ENCODE measurements at regions not wholly inside any gene's neighbourhood (a gene's known extent, or its start where the extent isn't known, plus 50 kb on each side); places are given as distances from the start of the nearest gene placed in this dataset.
"Not testable (repeated sequence)": the region's sequence is repeated elsewhere in the genome, so short reads cannot be mapped to it uniquely, and the experiment has no call there.

DNA sequence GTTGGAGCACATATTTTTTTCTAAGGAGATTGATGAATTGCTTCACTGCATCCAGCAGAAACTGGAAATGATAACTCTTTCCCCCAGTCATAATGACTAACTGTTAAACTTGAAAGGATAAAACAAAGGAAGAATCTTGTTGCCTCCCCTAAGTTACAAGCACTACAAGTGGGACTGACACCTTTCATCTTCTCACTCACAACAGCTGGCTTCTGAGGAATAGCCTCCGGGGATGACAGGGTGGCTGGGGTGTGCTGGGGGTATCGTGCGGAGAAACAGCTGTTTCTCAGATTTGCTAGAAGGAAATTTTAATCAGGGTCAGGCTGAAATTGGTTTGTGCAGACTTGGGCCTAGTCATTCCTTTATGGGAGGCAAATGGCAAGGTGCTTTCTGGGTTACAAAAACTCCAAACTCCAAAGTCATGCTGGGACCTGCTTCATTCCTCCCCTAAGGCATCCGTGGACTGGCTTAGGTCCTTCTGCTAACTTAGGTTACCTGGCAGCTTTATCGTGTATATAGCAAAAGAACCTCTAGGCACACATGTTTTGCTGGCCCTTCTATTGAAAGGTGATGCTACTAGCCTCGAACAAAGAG, 557.2 kb downstream of the TOX3 start:
- Histone ChIP-seq H3K9me3 (ENCODE audit: control insufficient read depth, low read length) (no peaks in the 10 kb centered on the region), H3K27me3 (ENCODE audit: control insufficient read depth, insufficient read depth, low read length, poor library complexity, severe bottlenecking) (no peaks in the 10 kb centered on the region), H3K36me3 (ENCODE audit: control insufficient read depth, insufficient read depth, low read length) (no peaks in the 10 kb centered on the region), H3K27ac (ENCODE audit: insufficient read depth, low read depth, low read length, poor library complexity, severe bottlenecking) (no peak overlapping the region), H3K4me3 (ENCODE audit: insufficient read depth, low read depth, low read length) (no peak overlapping the region), H3K4me1 (ENCODE audit: control insufficient read depth, insufficient read depth, low read length) (no peaks in the 10 kb centered on the region)
- WGBS, 2 experiments: 83 to 87% methylated on average over 6 of the region's 6 CpGs

DNA sequence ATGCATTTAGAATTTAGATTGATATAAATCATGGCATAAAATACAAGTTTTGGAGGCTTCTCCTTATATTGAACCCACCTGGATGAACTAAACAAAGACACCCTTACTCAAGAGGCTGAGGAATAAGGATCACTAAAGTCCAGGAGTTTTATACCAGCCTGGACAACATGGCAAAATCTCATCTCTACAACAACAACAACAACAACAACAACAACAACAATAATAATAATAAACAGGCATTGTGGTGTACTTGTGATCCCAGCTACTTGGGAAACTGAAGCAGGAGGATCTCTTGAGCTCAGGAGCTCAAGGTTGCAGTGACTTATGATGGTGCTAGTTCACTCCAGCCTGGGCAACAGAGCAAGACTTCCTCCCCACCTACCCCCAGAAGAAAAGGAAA, 558.0 kb downstream of the TOX3 start:
- H3K27ac ChIP-seq (ENCODE audit: insufficient read depth, low read depth, low read length, poor library complexity, severe bottlenecking): no peak overlapping the region
- H3K9me3 ChIP-seq (ENCODE audit: control insufficient read depth, low read length): no peaks in the 10 kb centered on the region
- H3K36me3 ChIP-seq (ENCODE audit: control insufficient read depth, insufficient read depth, low read length): no peaks in the 10 kb centered on the region
- H3K4me3 ChIP-seq (ENCODE audit: insufficient read depth, low read depth, low read length): no peak overlapping the region
- no peaks in the 10 kb centered on the region for H3K27me3 ChIP-seq (ENCODE audit: control insufficient read depth, insufficient read depth, low read length, poor library complexity, severe bottlenecking)
- H3K4me1 ChIP-seq (ENCODE audit: control insufficient read depth, insufficient read depth, low read length): no peaks in the 10 kb centered on the region

DNA sequence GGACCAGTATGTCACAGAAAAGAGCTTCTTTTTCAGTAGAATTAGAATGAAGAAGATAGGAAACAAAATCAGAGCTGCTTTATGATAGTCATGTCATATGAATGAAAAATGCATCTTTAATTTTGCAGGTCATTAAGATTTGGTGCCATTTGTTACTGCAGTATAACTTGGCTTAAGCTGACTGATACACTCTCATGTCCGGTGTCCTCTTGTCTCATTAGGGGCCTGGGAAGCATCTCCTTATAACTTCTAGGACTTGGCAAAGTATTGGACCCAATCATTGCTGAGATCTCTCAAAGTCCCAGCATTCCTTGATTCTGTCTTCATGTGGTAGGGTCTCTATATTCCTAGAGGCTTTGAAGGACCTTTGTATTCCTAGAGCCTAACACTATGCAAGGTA, 559.4 kb downstream of the TOX3 start:
- Histone ChIP-seq H3K4me3 (ENCODE audit: insufficient read depth, low read depth, low read length) (no peak overlapping the region), H3K36me3 (ENCODE audit: control insufficient read depth, insufficient read depth, low read length) (no peaks in the 10 kb centered on the region), H3K9me3 (ENCODE audit: control insufficient read depth, low read length) (no peaks in the 10 kb centered on the region), H3K27me3 (ENCODE audit: control insufficient read depth, insufficient read depth, low read length, poor library complexity, severe bottlenecking) (no peaks in the 10 kb centered on the region), H3K4me1 (ENCODE audit: control insufficient read depth, insufficient read depth, low read length) (no peaks in the 10 kb centered on the region), H3K27ac (ENCODE audit: insufficient read depth, low read depth, low read length, poor library complexity, severe bottlenecking) (no peak overlapping the region)
- WGBS, 2 experiments: 88 to 97% methylated on average over 1 of the region's 1 CpG

DNA sequence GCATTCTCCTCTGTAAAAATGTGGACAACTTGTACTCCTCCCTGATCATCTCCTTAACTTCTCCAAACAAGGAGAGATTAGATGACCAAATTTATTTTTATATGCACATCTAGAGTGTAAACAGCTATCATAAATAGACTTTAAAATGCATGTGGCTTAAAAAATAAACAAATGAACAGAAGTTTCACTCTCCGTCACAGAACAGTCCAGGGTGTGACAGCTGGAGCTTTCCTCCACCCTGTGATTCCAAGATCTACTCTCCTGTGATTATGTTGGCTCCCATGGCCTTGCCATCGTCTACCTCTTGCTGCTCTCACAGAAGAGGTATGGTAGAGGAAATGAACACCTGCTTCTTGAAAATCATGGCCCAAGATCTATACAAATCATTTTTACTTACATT, 560.2 kb downstream of the TOX3 start:
- Histone ChIP-seq H3K27ac (ENCODE audit: insufficient read depth, low read depth, low read length, poor library complexity, severe bottlenecking) (no peak overlapping the region), H3K4me1 (ENCODE audit: control insufficient read depth, insufficient read depth, low read length) (no peaks in the 10 kb centered on the region), H3K36me3 (ENCODE audit: control insufficient read depth, insufficient read depth, low read length) (no peaks in the 10 kb centered on the region), H3K9me3 (ENCODE audit: control insufficient read depth, low read length) (no peaks in the 10 kb centered on the region), H3K27me3 (ENCODE audit: control insufficient read depth, insufficient read depth, low read length, poor library complexity, severe bottlenecking) (no peaks in the 10 kb centered on the region), H3K4me3 (ENCODE audit: insufficient read depth, low read depth, low read length) (no peak overlapping the region)
- 92 to 96% methylated on average over 2 of the region's 2 CpGs for WGBS, 2 experiments

DNA sequence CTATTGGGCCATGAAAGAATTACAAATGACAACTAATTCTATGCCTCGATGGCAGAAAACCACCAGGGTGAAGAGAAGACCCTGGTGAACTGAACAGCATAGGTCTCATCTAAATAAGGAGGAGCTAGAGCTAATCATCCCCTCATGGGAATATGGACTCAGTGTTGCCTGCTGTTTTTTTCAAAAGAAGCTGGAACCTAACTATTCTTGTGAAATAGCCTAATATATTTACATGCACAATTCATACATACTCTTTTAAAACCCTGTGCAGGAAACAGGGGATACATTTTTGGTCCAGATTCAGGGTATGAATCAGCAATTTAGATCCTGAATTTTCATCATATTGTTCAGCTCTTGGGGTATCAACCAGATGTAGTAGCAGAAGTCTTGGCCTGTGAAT, 560.6 kb downstream of the TOX3 start:
- 70 to 88% methylated on average over 1 of the region's 1 CpG for WGBS, 2 experiments

DNA sequence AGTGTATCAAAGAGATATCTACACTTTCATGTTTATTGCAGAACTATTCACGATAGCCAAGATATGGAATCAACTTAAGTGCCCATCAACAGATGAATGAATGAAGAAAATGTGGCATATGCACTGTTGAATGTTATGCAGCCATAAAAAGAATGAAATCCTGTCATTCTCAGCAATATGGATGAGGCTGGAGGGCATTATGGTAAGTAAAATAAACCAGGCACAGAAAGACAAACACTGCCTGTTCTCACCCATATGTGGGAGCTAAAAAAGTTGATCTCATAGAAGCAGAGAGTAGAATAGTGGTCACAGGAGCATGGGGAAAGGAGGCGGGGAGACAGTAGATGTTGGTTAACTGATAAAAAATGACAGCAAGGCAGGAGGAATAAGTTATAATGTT, 561.8 kb downstream of the TOX3 start:
- Histone ChIP-seq H3K4me3 (ENCODE audit: insufficient read depth, low read depth, low read length) (no peak overlapping the region), H3K27ac (ENCODE audit: insufficient read depth, low read depth, low read length, poor library complexity, severe bottlenecking) (no peak overlapping the region), H3K27me3 (ENCODE audit: control insufficient read depth, insufficient read depth, low read length, poor library complexity, severe bottlenecking) (no peaks in the 10 kb centered on the region), H3K4me1 (ENCODE audit: control insufficient read depth, insufficient read depth, low read length) (no peaks in the 10 kb centered on the region), H3K36me3 (ENCODE audit: control insufficient read depth, insufficient read depth, low read length) (no peaks in the 10 kb centered on the region), H3K9me3 (ENCODE audit: control insufficient read depth, low read length) (no peaks in the 10 kb centered on the region)
- WGBS, 2 experiments: 100% methylated on average over 2 of the region's 2 CpGs

More for the DNA sequence above, 560.6 kb downstream of the TOX3 start:
- H3K4me1 ChIP-seq (ENCODE audit: control insufficient read depth, insufficient read depth, low read length): no peaks in the 10 kb centered on the region
- no peaks in the 10 kb centered on the region for H3K36me3 ChIP-seq (ENCODE audit: control insufficient read depth, insufficient read depth, low read length)
- no peaks in the 10 kb centered on the region for H3K9me3 ChIP-seq (ENCODE audit: control insufficient read depth, low read length)
- H3K27ac ChIP-seq (ENCODE audit: insufficient read depth, low read depth, low read length, poor library complexity, severe bottlenecking): no peak overlapping the region
- no peaks in the 10 kb centered on the region for H3K27me3 ChIP-seq (ENCODE audit: control insufficient read depth, insufficient read depth, low read length, poor library complexity, severe bottlenecking)
- no peak overlapping the region for H3K4me3 ChIP-seq (ENCODE audit: insufficient read depth, low read depth, low read length)

DNA sequence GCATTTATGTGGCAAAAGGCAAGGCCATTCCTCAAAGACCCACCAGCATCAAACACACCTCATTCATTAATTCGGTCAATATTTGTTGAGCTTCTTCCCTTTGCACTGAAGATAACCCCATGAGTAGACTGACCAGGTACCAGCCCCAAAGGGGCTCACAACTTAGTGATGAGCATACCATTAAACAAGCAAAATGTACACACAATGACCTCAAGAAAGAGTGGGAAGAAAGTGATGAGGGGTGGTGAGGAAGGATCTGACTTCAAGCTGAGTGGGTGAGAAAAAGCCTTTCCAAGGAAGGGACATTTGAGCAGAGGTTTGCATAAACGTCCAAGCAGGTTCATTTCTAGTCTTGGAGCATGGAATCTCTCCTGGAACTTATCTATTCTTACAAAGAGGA, 562.5 kb downstream of the TOX3 start:
- no peaks in the 10 kb centered on the region for H3K4me1 ChIP-seq (ENCODE audit: control insufficient read depth, insufficient read depth, low read length)
- no peak overlapping the region for H3K27ac ChIP-seq (ENCODE audit: insufficient read depth, low read depth, low read length, poor library complexity, severe bottlenecking)
- no peaks in the 10 kb centered on the region for H3K9me3 ChIP-seq (ENCODE audit: control insufficient read depth, low read length)
- H3K27me3 ChIP-seq (ENCODE audit: control insufficient read depth, insufficient read depth, low read length, poor library complexity, severe bottlenecking): no peaks in the 10 kb centered on the region
- no peak overlapping the region for H3K4me3 ChIP-seq (ENCODE audit: insufficient read depth, low read depth, low read length)
- H3K36me3 ChIP-seq (ENCODE audit: control insufficient read depth, insufficient read depth, low read length): no peaks in the 10 kb centered on the region
- 64 to 73% methylated on average over 2 of the region's 2 CpGs for WGBS, 2 experiments

DNA sequence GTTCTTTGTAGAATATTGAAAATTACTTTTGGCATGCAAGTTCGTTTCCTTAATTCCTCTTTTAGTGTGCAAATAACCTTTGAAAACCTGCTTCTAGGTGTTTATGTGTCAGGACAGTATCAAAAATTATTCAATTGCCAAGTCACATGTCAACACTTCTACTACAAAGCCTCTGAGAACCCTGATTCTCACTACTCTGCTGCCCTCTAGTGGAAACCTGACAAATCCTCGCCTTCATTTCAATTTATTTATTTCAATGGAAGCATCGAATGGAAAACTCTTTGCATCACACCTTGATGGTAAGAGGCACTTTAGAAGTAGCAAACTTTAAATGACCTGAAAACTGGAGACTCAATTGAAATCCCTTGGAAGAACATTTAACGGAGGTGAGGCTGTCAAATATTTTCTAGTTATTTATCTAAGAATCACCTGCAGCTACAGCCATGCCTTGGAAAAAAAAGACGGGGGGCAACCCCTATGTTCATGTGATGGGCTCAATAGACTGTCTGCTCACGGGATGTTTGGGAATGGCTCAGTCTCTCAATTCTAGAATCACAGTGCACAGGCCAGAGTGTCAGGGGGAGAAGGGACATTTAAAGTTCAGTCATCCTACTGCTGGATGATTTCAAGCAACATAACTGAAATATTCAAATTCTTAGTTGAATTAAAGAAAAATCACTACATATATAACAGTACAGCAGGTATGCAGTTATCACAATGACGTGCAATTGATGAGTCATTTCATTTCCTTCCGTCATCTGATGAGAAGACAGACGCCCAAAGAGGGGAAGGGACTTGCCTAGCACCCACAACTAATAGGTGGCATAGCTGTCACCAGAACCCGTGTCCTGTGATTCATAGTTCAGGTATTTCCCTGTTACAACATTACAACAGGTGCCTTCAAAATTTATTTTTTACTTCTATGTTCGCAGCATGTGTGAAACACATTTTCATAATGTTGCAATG, 563.9 kb downstream of the TOX3 start:
- WGBS, 2 experiments: 41 to 45% methylated on average over 11 of the region's 11 CpGs
- H3K27me3 ChIP-seq (ENCODE audit: control insufficient read depth, insufficient read depth, low read length, poor library complexity, severe bottlenecking): no peaks in the 10 kb centered on the region
- H3K36me3 ChIP-seq (ENCODE audit: control insufficient read depth, insufficient read depth, low read length): no peaks in the 10 kb centered on the region
- H3K27ac ChIP-seq (ENCODE audit: insufficient read depth, low read depth, low read length, poor library complexity, severe bottlenecking): no peak overlapping the region
- no peak overlapping the region for H3K4me3 ChIP-seq (ENCODE audit: insufficient read depth, low read depth, low read length)
- H3K4me1 ChIP-seq (ENCODE audit: control insufficient read depth, insufficient read depth, low read length): no peaks in the 10 kb centered on the region
- no peaks in the 10 kb centered on the region for H3K9me3 ChIP-seq (ENCODE audit: control insufficient read depth, low read length)

DNA sequence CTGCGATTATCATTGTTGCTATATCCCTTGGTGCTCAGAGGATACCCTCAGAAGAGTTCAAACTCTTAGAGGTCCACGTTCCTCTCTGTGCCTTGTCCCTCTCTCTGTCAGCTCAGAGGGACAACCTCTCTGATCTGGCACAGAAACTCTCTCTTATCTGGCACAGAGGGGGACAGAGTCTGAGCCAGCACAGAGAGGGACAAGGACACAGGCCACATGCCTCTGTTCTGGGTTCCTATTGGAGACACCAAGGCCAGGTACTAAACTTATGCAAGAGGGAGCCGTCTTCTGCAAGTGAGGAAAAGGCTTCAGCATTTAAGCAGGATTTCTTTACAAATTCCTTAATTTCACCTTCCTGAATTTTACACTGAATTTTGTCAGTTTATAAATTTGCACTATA, 565.2 kb downstream of the TOX3 start:
- H3K27ac ChIP-seq (ENCODE audit: insufficient read depth, low read depth, low read length, poor library complexity, severe bottlenecking): no peak overlapping the region
- no peaks in the 10 kb centered on the region for H3K9me3 ChIP-seq (ENCODE audit: control insufficient read depth, low read length)
- H3K36me3 ChIP-seq (ENCODE audit: control insufficient read depth, insufficient read depth, low read length): no peaks in the 10 kb centered on the region
- WGBS, 2 experiments: 86 to 94% methylated on average over 3 of the region's 3 CpGs
- no peaks in the 10 kb centered on the region for H3K4me1 ChIP-seq (ENCODE audit: control insufficient read depth, insufficient read depth, low read length)
- no peaks in the 10 kb centered on the region for H3K27me3 ChIP-seq (ENCODE audit: control insufficient read depth, insufficient read depth, low read length, poor library complexity, severe bottlenecking)
- H3K4me3 ChIP-seq (ENCODE audit: insufficient read depth, low read depth, low read length): no peak overlapping the region

DNA sequence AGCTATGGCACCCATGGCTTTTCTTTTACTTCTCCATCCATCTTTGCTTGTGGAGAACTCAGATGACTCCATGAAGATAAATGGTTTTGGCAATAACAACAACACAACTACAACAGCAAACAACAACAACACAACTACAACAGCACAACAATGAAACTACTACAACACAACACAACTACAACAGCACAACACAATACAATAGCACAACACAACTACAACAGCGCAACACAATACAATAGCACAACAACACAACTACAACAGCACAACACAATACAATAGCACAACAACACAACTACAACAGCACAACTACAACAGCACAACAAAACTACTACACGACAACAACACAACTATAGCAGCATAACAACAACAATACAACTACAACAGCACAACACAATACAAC, 569.4 kb downstream of the TOX3 start:
- H3K36me3 ChIP-seq (ENCODE audit: control insufficient read depth, insufficient read depth, low read length); H3K27ac ChIP-seq (ENCODE audit: insufficient read depth, low read depth, low read length, poor library complexity, severe bottlenecking); H3K9me3 ChIP-seq (ENCODE audit: control insufficient read depth, low read length); H3K4me3 ChIP-seq (ENCODE audit: insufficient read depth, low read depth, low read length); H3K27me3 ChIP-seq (ENCODE audit: control insufficient read depth, insufficient read depth, low read length, poor library complexity, severe bottlenecking); H3K4me1 ChIP-seq (ENCODE audit: control insufficient read depth, insufficient read depth, low read length): not testable (repeated sequence)
- WGBS, 2 experiments: 82 to 91% methylated on average over 2 of the region's 2 CpGs
